SK-N-DZ (cell line): ENCODE measurements at regions not wholly inside any gene's neighbourhood (a gene's known extent, or its start where the extent isn't known, plus 50 kb on each side); places are given as distances from the start of the nearest gene placed in this dataset.
A peak's percentile ranks its signal among the peaks of the same experiment; 100 is the strongest.

Source experiments
- DNase-seq: peaks from one replicate; pipeline ENCODE4 v3.0.0-alpha.2; 2015; ENCODE audit warnings: low spot score

GRCh38 chr13:107057028-107057631 is 489.2 kb upstream of the ARGLU1 start:
- no peak for DNase-seq

DNA sequence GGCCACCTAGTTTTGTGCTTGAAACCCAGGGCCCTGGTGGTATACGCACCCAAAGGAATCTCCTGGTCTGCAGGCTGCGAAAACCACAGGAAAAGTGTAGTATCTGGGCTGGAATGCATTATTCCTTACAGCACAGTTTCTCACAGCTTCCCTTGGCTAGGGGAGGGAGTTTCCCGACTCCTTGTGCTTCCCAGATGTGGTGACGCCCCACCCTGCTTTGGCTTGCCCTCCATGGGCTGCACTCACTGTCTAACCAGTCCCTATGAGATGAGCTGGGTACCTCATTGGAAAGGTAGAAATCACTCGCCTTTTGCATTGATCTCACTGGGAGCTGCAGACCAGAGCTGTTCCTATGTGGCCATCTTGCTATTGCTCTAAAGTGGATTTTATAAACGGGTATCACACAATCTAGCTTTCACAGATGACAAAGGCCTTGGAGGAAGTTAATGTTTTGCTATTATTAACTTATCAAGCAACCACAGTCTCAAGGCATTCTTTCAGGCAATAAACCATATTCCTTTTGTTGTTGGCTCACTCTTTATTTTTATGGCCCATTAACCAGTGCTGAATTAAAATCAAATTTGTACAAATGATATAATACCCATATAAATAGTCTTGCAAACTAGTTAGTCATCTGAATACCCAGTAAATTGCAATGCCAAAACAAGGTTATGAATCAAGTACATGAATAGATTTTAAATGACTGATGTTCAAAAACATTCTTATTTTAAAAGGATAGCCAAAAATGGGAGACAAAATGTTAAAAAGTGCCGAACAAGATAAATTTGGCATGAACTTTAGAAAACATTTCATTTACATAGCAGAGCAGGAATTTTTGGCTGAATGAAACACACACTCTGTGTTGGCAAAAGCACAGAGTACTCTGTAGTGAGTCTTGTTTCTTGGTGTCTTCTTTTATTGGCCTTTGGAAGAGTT is 475.4 kb upstream of the ARGLU1 start:
- DNase-seq: no peak

GRCh38 chr13:107035778-107036177 is 467.8 kb upstream of the ARGLU1 start:
- no peak for DNase-seq

DNA sequence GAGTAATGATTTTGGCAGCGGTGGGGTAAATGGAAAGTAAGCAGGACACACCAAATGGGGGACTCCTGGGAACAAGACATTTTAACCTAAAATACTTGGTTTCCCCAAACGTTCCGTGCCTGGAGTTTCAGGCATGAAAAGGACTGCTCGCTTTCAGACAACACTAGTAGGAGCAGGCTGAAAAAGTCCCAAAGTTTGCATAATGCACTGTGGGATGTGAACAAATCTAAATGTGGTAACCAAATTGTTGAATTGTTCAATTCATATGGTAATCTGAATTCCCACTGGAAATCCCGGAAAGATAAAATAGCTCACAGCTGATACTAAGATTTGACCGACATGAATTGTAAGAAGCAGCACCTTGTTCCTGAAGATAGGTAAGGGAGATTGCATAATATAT is 467.2 kb upstream of the ARGLU1 start:
- no peak for DNase-seq

DNA sequence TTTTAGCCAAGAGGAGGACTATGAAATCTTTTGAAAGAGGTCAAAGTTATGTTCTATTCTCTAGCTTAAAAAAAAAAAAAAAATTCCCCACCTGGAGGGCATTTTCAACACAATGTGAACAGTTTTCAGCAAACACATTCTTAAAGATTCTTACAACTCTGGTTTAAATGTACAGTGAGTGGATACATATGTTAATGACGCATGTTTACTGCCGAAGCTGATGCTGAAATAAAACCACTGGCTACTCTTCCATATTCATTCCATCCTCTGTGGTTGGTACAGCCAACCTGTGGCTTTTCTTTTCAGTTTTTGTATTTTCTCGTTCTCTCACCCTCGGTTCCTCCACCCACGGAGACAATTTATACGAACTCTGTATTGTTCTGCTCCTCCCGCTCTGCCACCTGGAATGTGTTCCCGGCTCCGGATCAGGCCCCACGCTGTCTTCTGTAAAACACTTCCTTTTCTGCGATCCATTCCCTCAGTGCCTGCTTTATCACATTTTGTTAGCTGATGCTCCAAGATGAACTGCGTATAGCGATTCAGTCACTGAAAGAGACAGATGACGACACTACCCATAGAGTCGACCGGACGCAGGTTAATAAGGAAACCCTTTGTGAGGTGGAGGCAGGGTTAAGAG is 466.4 kb upstream of the ARGLU1 start:
- no peak for DNase-seq

GRCh38 chr13:107031716-107032115 is 463.8 kb upstream of the ARGLU1 start:
- DNase-seq: no peak

DNA sequence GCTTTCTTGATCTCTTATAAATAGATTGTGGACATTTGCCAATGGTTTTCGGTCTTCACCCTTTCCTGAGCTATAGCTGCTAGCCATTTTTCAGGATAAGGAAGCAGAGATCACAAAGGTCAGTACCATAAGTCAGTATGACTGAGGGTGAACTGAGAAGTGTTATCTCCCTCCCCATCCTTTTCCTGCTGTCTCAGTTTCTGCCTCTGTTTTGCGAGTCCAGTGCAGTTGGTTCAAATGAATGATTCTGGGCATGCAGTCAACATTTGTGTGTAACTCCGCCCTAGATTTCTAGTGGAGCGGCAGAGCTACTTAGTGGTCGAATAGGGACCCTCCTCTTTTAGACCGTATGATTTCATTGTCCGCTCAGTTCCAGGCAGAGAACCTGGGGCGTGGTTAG is 460.8 kb upstream of the ARGLU1 start:
- DNase-seq: no peak

DNA sequence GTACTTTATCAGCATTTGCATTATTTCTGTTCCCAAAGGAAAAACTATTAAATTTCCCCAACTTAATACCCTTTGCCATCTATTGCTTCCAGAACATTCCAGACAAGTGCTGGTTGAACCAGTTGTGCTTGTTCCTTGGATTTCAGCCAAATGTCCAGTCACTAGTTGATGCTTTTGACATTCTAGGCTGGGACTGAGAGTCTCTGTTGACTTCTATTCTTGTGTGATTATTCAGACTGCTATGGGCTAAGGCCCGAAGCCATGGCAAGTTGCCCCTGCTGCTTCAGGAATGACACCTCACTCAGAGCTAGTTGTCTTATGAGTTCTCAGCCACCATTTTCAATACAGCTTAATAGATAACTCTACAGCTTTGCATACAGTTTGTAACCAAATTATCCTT is 458.1 kb upstream of the ARGLU1 start:
- no peak for DNase-seq

GRCh38 chr13:107023335-107023734 is 455.4 kb upstream of the ARGLU1 start:
- no peak for DNase-seq

GRCh38 chr13:107020393-107020792 is 452.5 kb upstream of the ARGLU1 start:
- DNase-seq: no peak

- no peak for DNase-seq
Measured at GRCh38 chr13:107018285-107018684, 450.3 kb upstream of the ARGLU1 start.

DNA sequence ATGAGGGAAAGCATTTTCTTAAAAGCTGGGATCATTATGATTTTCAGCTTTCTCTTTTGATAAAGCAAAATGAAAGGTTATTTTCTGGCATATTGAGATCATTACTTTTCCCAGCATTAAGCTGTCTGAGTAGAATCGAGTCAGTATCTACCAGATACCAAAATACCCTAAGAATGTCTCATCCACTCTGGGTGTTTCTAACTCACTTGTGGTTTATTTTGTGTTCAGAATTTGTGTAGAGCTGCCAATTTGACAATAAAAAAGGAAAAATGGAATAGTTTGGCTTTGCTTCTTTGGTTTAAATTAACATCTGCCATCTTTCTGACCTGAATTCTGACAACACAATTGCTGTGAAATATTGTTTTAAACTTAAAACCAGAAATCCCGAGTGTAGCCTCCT is 438.7 kb upstream of the ARGLU1 start:
- DNase-seq: no peak

- DNase-seq: no peak
Measured at GRCh38 chr13:107005577-107005976, 437.6 kb upstream of the ARGLU1 start.

GRCh38 chr13:107003911-107004310 is 436.0 kb upstream of the ARGLU1 start:
- no peak for DNase-seq

DNA sequence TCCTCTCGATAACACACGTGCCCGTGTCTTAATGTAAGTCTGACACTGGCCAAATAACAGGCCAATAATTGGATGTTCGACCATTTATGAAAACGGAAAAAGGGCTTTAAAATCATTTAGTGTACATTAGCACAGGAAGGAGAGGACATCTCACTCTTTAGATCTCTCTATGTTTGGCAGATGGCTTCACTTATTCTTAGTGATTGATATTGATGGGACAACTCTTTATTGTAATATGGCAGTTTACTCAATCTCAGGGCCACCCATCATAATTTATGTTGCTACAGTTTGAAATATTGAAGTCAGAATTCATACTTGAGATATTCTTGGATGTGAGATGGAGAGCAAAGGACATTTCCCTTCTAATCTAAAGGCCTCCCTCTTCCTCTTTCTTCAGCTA is 430.7 kb upstream of the ARGLU1 start:
- peak; percentile 32 for DNase-seq

DNA sequence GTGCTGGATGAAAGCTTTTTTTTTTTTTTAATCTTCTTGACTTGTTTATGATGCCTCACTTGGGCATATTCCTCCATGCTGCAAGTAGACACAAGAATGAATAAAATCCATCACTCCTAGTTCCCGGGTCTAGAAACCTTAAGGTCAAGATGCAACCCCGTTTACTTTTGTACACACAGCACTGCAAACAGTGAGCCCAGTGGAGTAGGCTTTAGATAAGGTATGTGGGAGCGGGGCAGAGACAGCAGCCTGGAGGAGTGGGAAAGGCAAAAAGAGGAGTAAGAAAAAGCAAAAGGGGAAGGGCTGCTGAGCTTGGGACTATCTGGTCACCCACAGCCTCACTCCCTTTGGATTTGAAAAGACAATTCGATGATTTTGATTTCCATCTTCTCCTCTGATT is 429.8 kb upstream of the ARGLU1 start:
- DNase-seq: no peak

DNA sequence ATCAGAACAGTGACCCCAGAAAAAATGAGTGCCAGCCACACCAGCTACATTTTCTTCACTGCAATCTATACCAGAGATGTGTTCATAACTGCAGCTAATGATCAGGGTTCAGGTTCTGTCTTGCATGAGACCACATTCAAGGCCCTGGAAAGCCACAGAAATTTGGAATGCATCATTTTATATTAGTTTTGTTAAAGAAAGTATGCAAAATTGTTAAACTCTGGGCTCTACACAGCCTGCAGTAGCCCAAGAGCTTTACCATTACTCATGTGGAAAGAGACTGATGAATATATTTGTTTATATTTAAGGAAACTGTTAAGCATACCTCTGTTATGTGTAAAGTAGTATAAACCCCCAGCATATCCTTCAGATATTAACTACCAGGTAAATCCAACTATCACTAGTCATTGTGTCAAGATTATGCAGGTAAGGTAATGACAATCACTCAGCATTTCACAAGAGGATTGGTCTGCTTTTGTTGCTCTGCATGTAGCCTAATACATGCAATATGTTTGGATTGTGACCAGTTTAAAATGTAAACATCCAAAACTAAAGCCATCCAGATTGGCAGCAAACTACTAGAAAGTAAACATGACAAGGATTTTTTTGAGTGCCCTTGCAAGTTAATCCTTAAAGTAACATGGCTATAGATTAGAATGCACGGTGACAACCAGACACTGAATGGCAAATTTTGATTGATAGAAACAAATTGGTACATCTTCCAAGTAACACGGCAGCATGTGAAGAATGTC is 429.1 kb upstream of the ARGLU1 start:
- DNase-seq: no peak

- DNase-seq: no peak
Measured at GRCh38 chr13:106990594-106990993, 422.7 kb upstream of the ARGLU1 start.

GRCh38 chr13:106989876-106990275 is 421.9 kb upstream of the ARGLU1 start:
- no peak for DNase-seq

DNA sequence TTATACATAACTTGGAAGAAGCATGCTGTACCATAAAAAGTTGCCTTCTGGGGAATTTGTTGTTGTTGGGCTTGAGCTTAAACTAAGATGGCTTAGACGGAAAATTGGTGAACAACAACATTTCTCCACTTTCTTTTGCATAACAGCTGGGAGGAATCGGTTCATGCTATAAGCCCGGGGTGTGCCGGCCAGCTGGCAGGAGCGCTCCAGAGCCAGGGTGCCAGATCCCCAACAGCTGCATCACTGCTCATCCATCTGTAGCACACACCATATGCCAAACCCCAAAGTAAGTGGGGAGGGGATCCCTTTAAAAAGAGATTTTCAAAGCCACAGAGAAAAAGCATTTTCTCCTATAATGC is 419.5 kb upstream of the ARGLU1 start:
- no peak for DNase-seq

- DNase-seq: no peak
Measured at GRCh38 chr13:106986687-106987426, 418.9 kb upstream of the ARGLU1 start.
